Keratinocyte (primary cell): ENCODE measurements at regions not wholly inside any gene's neighbourhood (a gene's known extent, or its start where the extent isn't known, plus 50 kb on each side); places are given as distances from the start of the nearest gene placed in this dataset.

Experiments
- DNase-seq: peaks from one replicate; pipeline ENCODE4 v3.0.0-alpha.2; 2011; ENCODE audit warnings: low read depth, missing footprints, low spot score
- FAIRE-seq: peaks from 2 replicates; lab custom pipeline; 2011; peaks lifted over from hg19 to GRCh38; lab: Jason Lieb, UNC
- H2AFZ ChIP-seq: 2 replicates; pipeline ENCODE4 v1.6.0; 2012; ENCODE audit warnings: low read length, control low read depth, inconsistent platforms; ENCODE audit not compliant: control insufficient read depth
- H3K27ac ChIP-seq: 2 replicates; pipeline ENCODE4 v1.5.1; 2011; ENCODE audit warnings: low read length; ENCODE audit not compliant: control insufficient read depth, insufficient read depth
- H3K27me3 ChIP-seq: 3 replicates; pipeline ENCODE4 v1.6.0; 2011; ENCODE audit warnings: low read length; ENCODE audit not compliant: control insufficient read depth, insufficient read depth; ENCODE audit errors: extremely low read depth
- H3K36me3 ChIP-seq, 2 experiments: 2 replicates in 1 of 2; 3 replicates in 1 of 2; pipeline ENCODE4 v1.5.1; 2011; ENCODE audit warnings: low read length in 2 of 2, mild to moderate bottlenecking in 1 of 2; ENCODE audit not compliant: control insufficient read depth in 2 of 2, insufficient read depth in 2 of 2; ENCODE audit errors: extremely low read depth in 1 of 2
- H3K4me1 ChIP-seq: 3 replicates; pipeline ENCODE4 v1.5.1; 2011; ENCODE audit warnings: low read length; ENCODE audit not compliant: control insufficient read depth, insufficient read depth; ENCODE audit errors: extremely low read depth
- H3K4me2 ChIP-seq: 3 replicates; pipeline ENCODE4 v1.6.0; 2011; ENCODE audit warnings: low read depth, low read length; ENCODE audit not compliant: control insufficient read depth, insufficient read depth; ENCODE audit errors: extremely low read depth
- H3K4me3 ChIP-seq, 3 experiments: fragments of 200-600 bp in 1 of 3; sonication (generic) in 1 of 3; 2 replicates in 2 of 3; 3 replicates in 1 of 3; pipeline ENCODE4 v1.5.1; 2011 to 2016; ENCODE audit warnings: low read length in 3 of 3, mild to moderate bottlenecking in 3 of 3, control low read depth in 2 of 3, inconsistent platforms in 1 of 3, low read depth in 1 of 3, mixed read lengths in 1 of 3, mixed run types in 1 of 3, moderate library complexity in 1 of 3; ENCODE audit not compliant: control insufficient read depth in 2 of 3, insufficient read depth in 2 of 3; ENCODE audit errors: extremely low read depth in 1 of 3
- H3K79me2 ChIP-seq: 2 replicates; pipeline ENCODE4 v1.6.0; 2012; ENCODE audit warnings: low read length; ENCODE audit not compliant: control insufficient read depth, insufficient read depth
- H3K9ac ChIP-seq: 3 replicates; pipeline ENCODE4 v1.6.0; 2011; ENCODE audit warnings: low read length; ENCODE audit not compliant: control insufficient read depth, insufficient read depth; ENCODE audit errors: extremely low read depth
- H3K9me1 ChIP-seq: 3 replicates; pipeline ENCODE4 v1.6.0; 2011; ENCODE audit warnings: low read length; ENCODE audit not compliant: control insufficient read depth, insufficient read depth; ENCODE audit errors: extremely low read depth
- H3K9me3 ChIP-seq: 2 replicates; pipeline ENCODE4 v1.5.1; 2012; ENCODE audit warnings: low read depth, low read length; ENCODE audit not compliant: control insufficient read depth
- H4K20me1 ChIP-seq: 3 replicates; pipeline ENCODE4 v1.6.0; 2011; ENCODE audit warnings: low read length; ENCODE audit not compliant: control insufficient read depth, insufficient read depth; ENCODE audit errors: extremely low read depth
- EZH2 ChIP-seq: IDR thresholded peaks from one replicate; pipeline ENCODE4 v1.6.1; 2012; ENCODE audit warnings: inconsistent platforms, mild to moderate bottlenecking, low read length, moderate library complexity
- dilution Hi-C: fragments of 300-500 bp; cut with MboI; formaldehyde crosslinking; loops from one replicate; pipeline ENCODE4 v1.7.0; 2020; ENCODE audit warnings: low sequenced_read_pairs; ENCODE audit not compliant: extremely low pct_ligation_motif_present
- TF ChIP-seq, protein P1 (sequence below), 3 experiments: IDR thresholded peaks in 1 of 3; conservative IDR thresholded peaks in 1 of 3; optimal IDR thresholded peaks in 1 of 3; 2 replicates in 2 of 3; 3 replicates in 1 of 3; pipeline versions ENCODE3 to v1.5.1; 2011; ENCODE audit warnings: low read length in 3 of 3, mild to moderate bottlenecking in 3 of 3, moderate library complexity in 2 of 3, control low read depth in 1 of 3, inconsistent platforms in 1 of 3; ENCODE audit not compliant: insufficient read depth in 2 of 3; ENCODE audit errors: extremely low read depth in 1 of 3

DNA sequence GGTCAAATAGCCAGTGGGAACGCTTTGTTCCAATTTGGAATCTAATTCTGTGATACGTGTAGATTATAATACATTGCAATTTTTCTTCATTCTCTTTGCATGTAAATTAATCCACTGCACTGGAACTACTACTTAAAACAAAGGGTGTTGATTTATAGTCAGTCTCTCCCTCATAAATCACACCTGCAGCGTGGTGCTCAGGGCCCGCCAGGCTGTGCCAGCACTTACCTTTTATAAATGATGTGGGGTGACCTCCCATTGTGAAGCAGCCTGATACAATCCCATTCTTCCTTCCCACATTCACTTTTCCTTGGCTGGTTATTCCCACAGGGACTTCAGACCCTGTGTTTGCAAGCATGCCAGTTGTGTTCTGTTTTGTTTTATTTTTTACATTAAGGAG is 302.3 kb upstream of the ID2 start:
- H3K27ac ChIP-seq = no peak overlapping the region
- dilution Hi-C loops = no loop called here
- H3K79me2 ChIP-seq = no peaks in the 10 kb centered on the region
- no peak for FAIRE-seq
- no peak for DNase-seq
- no peaks in the 10 kb centered on the region for H3K9me3 ChIP-seq
- no peaks in the 10 kb centered on the region for H3K4me1 ChIP-seq
- no peaks in the 10 kb centered on the region for H3K9me1 ChIP-seq
- TF ChIP-seq, protein P1, sequence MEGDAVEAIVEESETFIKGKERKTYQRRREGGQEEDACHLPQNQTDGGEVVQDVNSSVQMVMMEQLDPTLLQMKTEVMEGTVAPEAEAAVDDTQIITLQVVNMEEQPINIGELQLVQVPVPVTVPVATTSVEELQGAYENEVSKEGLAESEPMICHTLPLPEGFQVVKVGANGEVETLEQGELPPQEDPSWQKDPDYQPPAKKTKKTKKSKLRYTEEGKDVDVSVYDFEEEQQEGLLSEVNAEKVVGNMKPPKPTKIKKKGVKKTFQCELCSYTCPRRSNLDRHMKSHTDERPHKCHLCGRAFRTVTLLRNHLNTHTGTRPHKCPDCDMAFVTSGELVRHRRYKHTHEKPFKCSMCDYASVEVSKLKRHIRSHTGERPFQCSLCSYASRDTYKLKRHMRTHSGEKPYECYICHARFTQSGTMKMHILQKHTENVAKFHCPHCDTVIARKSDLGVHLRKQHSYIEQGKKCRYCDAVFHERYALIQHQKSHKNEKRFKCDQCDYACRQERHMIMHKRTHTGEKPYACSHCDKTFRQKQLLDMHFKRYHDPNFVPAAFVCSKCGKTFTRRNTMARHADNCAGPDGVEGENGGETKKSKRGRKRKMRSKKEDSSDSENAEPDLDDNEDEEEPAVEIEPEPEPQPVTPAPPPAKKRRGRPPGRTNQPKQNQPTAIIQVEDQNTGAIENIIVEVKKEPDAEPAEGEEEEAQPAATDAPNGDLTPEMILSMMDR (optimal IDR thresholded peaks at IDR 0.05 in 1 of 3, IDR thresholded peaks at IDR 0.05 in 1 of 3, conservative IDR thresholded peaks at IDR 0.05 in 1 of 3; ENCODE audit: extremely low read depth in 1 of 3, insufficient read depth in 2 of 3, low read length in 3 of 3) = no peak
- TF ChIP-seq EZH2 = no peak
- H3K36me3 ChIP-seq = no peaks in the 10 kb centered on the region
- no peaks in the 10 kb centered on the region for H3K27me3 ChIP-seq
- H3K4me3 ChIP-seq = no peak overlapping the region
- no peak overlapping the region for H3K4me2 ChIP-seq
- H3K9ac ChIP-seq = no peak overlapping the region
- no peak overlapping the region for H2AFZ ChIP-seq
- no peaks in the 10 kb centered on the region for H4K20me1 ChIP-seq

DNA sequence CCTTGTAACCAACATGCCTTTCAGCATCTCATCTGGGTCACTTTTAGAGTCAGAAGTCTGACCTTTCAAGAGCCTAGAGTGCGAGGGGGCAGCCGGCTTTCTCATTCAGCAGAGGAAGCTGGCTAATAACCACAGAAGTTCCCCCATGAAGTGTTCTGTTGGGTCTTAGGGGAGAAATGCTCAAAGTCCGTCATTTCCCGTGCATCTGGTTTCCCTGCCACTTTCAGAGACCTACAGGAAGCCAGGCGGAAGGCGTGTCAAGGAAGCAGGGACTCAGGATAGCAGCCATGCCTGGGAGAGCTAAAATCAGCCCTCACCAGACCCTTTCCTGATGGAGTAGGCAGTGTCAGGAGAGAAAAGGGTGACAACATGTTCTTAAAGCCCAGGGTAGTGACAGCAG is 301.8 kb upstream of the ID2 start:
- Histone ChIP-seq H2AFZ (no peak overlapping the region), H3K79me2 (no peaks in the 10 kb centered on the region), H3K9me1 (no peaks in the 10 kb centered on the region), H3K36me3 (no peaks in the 10 kb centered on the region), H4K20me1 (no peaks in the 10 kb centered on the region), H3K4me3 (no peak overlapping the region), H3K4me1 (no peaks in the 10 kb centered on the region), H3K4me2 (no peak overlapping the region), H3K9ac (no peak overlapping the region), H3K27me3 (no peaks in the 10 kb centered on the region), H3K9me3 (no peaks in the 10 kb centered on the region), H3K27ac (no peak overlapping the region)
- TF ChIP-seq, protein P1 (optimal IDR thresholded peaks at IDR 0.05 in 1 of 3, IDR thresholded peaks at IDR 0.05 in 1 of 3, conservative IDR thresholded peaks at IDR 0.05 in 1 of 3; ENCODE audit: extremely low read depth in 1 of 3, insufficient read depth in 2 of 3, low read length in 3 of 3) = no peak
- TF ChIP-seq EZH2 = no peak
- dilution Hi-C loops = no loop called here
- FAIRE-seq (no peak), DNase-seq (no peak)
